Liver (tissue), 3 donors: ENCODE measurements at regions not wholly inside any gene's neighbourhood (a gene's known extent, or its start where the extent isn't known, plus 50 kb on each side); places are given as distances from the start of the nearest gene placed in this dataset.

ENCODE experiments used
- CTCF ChIP-seq: fragments of 150-350 bp; IDR thresholded peaks from 2 replicates; pipeline ENCODE4 v1.5.1; 2017; ENCODE audit warnings: improper control_type of control experiment, low read depth, low read length; ENCODE audit not compliant: missing input control
- EGR1 ChIP-seq, 2 donors: IDR thresholded peaks; 2 replicates each; pipeline ENCODE4 v1.6.1; 2016 to 2018; ENCODE audit warnings: antibody characterized with exemption in 2 of 2, low read depth in 2 of 2
- HNF4A ChIP-seq, 2 donors: conservative IDR thresholded peaks; 2 replicates each; pipeline ENCODE4 v1.6.1; 2016; ENCODE audit warnings: antibody characterized with exemption in 2 of 2, mild to moderate bottlenecking in 2 of 2
- JUND ChIP-seq, 2 donors: IDR thresholded peaks; 2 replicates each; pipeline ENCODE4 v1.6.1; 2016; ENCODE audit warnings: antibody characterized with exemption in 2 of 2
- MAX ChIP-seq: IDR thresholded peaks from 2 replicates; pipeline ENCODE4 v1.6.1; 2016; ENCODE audit warnings: antibody characterized with exemption
- REST ChIP-seq: IDR thresholded peaks from 2 replicates; pipeline ENCODE4 v1.6.1; 2016; ENCODE audit warnings: antibody characterized with exemption, mild to moderate bottlenecking
- RXRA ChIP-seq, 2 donors: IDR thresholded peaks; 2 replicates each; pipeline ENCODE4 v1.6.1; 2017 to 2018; ENCODE audit warnings: antibody characterized with exemption in 2 of 2, mild to moderate bottlenecking in 1 of 2
- SP1 ChIP-seq: IDR thresholded peaks from 2 replicates; pipeline ENCODE4 v1.6.1; 2018; ENCODE audit warnings: antibody characterized with exemption, mild to moderate bottlenecking
- TAF1 ChIP-seq: conservative IDR thresholded peaks from 2 replicates; pipeline ENCODE4 v1.6.1; 2016; ENCODE audit warnings: antibody characterized with exemption, mild to moderate bottlenecking
- ZBTB33 ChIP-seq: IDR thresholded peaks from 2 replicates; pipeline ENCODE4 v1.6.1; 2016; ENCODE audit warnings: antibody characterized with exemption
- donor health status: healthy.
- donor health status: healthy.

GRCh38 chr6:167735951-167736288 lies 90.8 kb upstream of the AFDN start:
- TF ChIP-seq TAF1, result no peak
- TF ChIP-seq RXRA (IDR thresholded peaks at IDR 0.05), result no peak
- no peak for TF ChIP-seq CTCF
- TF ChIP-seq JUND (IDR thresholded peaks at IDR 0.05), result no peak
- no peak for TF ChIP-seq EGR1 (IDR thresholded peaks at IDR 0.05; ENCODE audit: low read depth in 2 of 2)
- TF ChIP-seq MAX, result no peak
- TF ChIP-seq REST, result no peak
- no peak for TF ChIP-seq SP1
- TF ChIP-seq ZBTB33, result no peak
- no peak for TF ChIP-seq HNF4A (conservative IDR thresholded peaks at IDR 0.05)
